HK-2 (cell line): ENCODE measurements at regions not wholly inside any gene's neighbourhood (a gene's known extent, or its start where the extent isn't known, plus 50 kb on each side); places are given as distances from the start of the nearest gene placed in this dataset.

Experiments
- DNase-seq: peaks from one replicate; pipeline ENCODE4 v3.0.0-alpha.2; 2018; ENCODE audit not compliant: unreplicated experiment

- DNase-seq, result no peak
Measured at GRCh38 chr5:29852329-29852728, 1341.2 kb upstream of the CDH6 start.

GRCh38 chr5:29845206-29845605 is 1348.3 kb upstream of the CDH6 start:
- DNase-seq, result no peak

DNA sequence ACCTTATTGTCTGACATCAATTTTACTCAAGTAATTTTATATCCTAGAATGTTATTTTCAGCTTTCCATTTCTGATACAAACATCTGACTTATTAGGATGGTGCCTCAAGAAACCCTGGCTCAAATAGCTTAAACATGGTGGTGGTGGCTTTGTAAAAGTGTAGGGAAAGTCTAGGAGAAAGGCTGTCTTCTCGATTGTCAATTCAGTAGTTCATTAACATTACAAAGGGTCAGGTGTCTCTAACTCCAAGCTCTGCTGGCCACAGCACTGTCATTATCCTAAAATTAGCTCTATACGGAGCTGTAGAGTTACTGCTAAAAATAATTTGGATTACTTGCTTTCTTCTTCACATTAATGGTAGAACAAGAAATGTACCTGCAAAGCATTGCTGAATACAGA is 1360.1 kb upstream of the CDH6 start:
- DNase-seq, result no peak

GRCh38 chr5:29822521-29822920 is 1371.0 kb upstream of the CDH6 start:
- DNase-seq, result no peak

DNA sequence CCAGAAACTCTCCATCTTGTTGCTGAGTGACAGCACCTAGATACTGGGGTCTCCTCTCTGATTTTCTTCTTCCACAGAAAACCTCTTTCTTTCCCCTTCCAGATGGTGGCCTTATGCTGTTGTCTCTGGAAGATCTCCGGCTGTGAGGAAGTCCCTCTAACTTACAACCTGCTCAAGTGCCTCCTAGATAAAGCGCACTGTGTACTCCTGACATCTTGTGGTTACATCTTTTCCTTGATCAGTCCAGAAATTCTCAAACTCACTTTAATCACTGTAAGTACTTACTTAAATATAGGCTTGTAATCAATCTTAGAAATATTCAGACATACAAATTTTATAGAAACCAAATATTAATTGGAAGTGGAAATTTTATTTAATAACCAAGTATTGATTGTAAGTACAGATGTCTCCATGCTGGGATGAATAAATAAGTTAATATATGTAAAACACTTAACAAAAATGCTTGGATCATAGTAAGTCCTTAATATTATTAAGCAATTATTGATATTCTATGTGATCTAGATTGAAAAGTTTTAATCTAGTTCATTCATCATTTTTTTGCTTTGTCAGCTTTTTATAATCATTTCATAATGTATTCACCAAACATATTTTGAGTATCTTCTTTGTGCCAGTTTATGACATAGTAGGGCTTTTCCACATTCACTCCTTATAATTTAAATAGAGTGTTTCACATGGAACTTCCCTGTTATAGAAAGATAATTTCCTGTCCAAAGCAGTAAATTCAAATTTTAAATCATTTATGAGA is 1381.4 kb upstream of the CDH6 start:
- DNase-seq, result no peak

DNA sequence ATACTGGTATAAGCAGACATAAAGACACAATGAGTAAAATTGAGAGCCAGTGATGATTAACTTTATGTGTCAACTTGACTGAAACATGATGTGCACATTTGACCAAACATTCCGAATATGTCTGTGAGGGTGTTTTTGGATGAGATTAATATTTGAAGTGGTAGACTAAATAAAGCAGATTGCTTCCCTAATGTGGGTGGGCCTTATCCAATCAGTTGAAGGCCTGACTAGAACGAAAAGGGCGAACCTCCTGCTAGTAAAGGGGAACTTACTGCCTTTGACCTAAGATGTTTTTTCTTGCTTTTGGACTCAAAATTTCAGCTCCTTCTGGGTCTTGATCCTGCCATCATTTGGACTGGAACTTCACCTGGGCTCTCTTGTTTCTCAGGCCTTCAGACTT is 1387.7 kb upstream of the CDH6 start:
- no peak for DNase-seq

- no peak for DNase-seq
Measured at GRCh38 chr5:29800752-29801151, 1392.7 kb upstream of the CDH6 start.

GRCh38 chr5:29796013-29796412 is 1397.5 kb upstream of the CDH6 start:
- no peak for DNase-seq

GRCh38 chr5:29795096-29795652 is 1398.3 kb upstream of the CDH6 start:
- no peak for DNase-seq

GRCh38 chr5:29794141-29794787 is 1399.2 kb upstream of the CDH6 start:
- no peak for DNase-seq

- no peak for DNase-seq
Measured at GRCh38 chr5:29790281-29790680, 1403.2 kb upstream of the CDH6 start.

DNA sequence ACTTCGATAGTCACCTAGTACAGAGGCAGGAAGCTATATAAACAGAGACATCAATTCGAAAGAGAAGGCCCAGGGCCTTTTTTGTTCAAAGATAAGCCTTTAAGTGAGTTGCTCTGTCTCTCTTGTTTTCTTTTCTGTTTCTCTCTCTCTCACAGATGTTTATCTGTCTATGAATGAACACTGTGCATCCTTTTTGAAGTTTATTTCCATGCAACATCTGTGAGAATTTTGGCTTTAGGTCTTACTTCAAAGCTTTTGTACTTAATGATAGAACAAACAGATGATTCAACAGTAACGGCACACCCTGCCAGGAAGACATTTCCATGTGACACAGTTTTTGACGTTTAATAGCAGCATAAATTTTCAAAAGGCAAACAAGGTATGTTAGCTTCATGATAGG is 1413.1 kb upstream of the CDH6 start:
- DNase-seq, result no peak

DNA sequence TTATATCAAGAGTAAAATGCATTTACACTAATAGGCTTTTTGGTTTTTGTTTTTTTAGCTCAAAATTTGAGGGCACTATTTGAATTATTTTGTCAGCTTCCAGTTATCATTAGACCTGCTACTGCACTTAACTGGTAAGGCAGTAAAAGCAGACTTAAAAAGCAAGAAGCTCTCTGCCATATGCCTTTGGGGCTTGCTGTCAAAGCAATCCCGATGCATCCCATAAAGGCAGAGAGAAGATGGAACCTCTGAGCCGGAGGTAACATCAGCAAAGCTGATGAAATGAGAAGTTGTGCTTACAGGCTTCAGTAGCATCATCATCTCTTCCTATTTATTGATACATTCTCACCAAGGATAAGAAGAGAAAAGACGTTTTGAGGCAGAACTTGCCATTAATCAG is 1414.3 kb upstream of the CDH6 start:
- DNase-seq, result no peak

GRCh38 chr5:29777373-29777772 is 1416.1 kb upstream of the CDH6 start:
- no peak for DNase-seq

DNA sequence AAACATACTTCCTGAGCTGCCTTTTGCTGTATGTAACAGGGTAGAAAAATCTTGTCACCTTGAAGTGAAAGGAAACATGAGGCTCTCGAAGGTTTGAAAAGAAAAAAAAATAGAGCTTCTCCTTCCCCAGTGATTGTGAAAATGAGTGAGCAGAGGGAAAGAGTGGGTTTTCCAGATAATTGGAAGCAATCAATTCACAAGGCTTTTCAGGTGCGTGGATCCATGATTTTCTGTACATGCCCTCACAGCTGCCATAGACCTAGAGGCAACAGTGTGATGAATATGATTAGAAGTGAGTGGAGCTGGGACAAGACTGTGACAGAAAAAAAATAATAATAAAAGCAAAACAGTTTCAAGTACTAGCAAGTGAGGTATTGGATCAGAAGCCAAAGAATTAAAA is 1422.5 kb upstream of the CDH6 start:
- DNase-seq, result no peak

GRCh38 chr5:29769474-29769873 is 1424.0 kb upstream of the CDH6 start:
- DNase-seq, result no peak

DNA sequence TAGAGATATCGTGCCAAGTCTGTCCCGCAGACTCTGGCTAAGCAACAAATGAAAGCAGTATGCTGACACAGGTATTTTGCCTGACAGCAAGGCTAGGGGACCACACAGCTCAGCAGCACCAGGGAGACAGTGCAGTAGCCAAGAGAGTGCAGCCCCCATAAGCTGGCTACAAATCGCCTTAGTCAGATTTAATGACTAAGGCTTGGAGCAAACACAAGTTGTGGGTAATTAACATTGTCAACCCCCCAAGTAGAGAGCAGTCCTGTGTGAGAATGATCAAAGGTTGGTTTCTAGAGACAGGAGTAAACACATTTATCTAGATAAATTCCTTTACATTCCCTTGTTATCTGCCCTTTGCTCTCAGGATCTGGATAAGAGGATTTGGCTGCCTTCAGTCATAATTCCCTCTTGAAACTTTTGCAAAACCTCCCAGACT is 1434.5 kb upstream of the CDH6 start:
- no peak for DNase-seq

DNA sequence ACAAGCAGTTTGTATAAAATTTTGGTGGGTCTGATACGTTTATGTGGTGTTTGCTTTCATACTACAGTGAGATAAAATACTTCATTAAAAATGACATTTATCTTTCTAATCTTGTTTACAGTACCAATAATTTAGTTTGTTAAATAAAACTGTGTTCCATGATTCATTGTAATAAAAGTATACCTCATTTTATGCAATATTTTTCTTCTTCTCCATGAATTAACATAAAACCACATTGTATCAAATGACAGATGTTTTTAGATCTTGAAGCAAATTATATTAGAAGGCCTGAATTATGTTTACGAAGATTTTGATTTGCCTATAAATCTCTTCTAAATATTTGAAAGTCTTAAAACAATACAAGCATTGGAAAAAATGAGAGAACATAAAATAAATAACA is 1443.0 kb upstream of the CDH6 start:
- no peak for DNase-seq

- DNase-seq, result no peak
Measured at GRCh38 chr5:29744618-29745017, 1448.9 kb upstream of the CDH6 start.

GRCh38 chr5:29720954-29721353 is 1472.5 kb upstream of the CDH6 start:
- DNase-seq, result no peak

GRCh38 chr5:29719171-29719570 is 1474.3 kb upstream of the CDH6 start:
- DNase-seq, result no peak

- no peak for DNase-seq
Measured at GRCh38 chr5:29715167-29715566, 1478.3 kb upstream of the CDH6 start.

- DNase-seq, result no peak
Measured at GRCh38 chr5:29702875-29703274, 1490.6 kb upstream of the CDH6 start.
